Suprapubic skin (tissue), 4 donors: ENCODE measurements at regions not wholly inside any gene's neighbourhood (a gene's known extent, or its start where the extent isn't known, plus 50 kb on each side); places are given as distances from the start of the nearest gene placed in this dataset.
"Not testable (repeated sequence)": the region's sequence is repeated elsewhere in the genome, so short reads cannot be mapped to it uniquely, and the experiment has no call there.

Experiments
- DNase-seq, 2 donors: peaks; one replicate each; pipeline ENCODE4 v3.0.0-alpha.2; 2019; ENCODE audit warnings: low spot score in 2 of 2
- H3K27ac ChIP-seq: fragments of 200-600 bp; sonication (generic); one replicate; pipeline ENCODE4 v1.5.1; 2019
- H3K27me3 ChIP-seq: fragments of 200-600 bp; sonication (generic); one replicate; pipeline ENCODE4 v1.5.1; 2019
- H3K36me3 ChIP-seq: fragments of 200-600 bp; sonication (generic); one replicate; pipeline ENCODE4 v1.5.1; 2019
- H3K4me1 ChIP-seq: fragments of 200-600 bp; sonication (generic); one replicate; pipeline ENCODE4 v1.5.1; 2019
- H3K4me3 ChIP-seq: fragments of 200-600 bp; sonication (generic); one replicate; pipeline ENCODE4 v1.5.1; 2019; ENCODE audit warnings: mild to moderate bottlenecking
- H3K9me3 ChIP-seq: fragments of 200-600 bp; sonication (generic); one replicate; pipeline ENCODE4 v1.5.1; 2019
- CTCF ChIP-seq, 2 donors: fragments of 200-600 bp in 1 of 2; fragments of 450-650 bp in 1 of 2; sonication (generic) in 1 of 2; IDR thresholded peaks; one replicate each; pipeline ENCODE4 v1.5.1; 2016 to 2019; ENCODE audit warnings: antibody characterized with exemption in 2 of 2, mild to moderate bottlenecking in 1 of 2, moderate library complexity in 1 of 2
- EP300 ChIP-seq: sonication (generic); formaldehyde crosslinking; IDR thresholded peaks from one replicate; pipeline ENCODE4 v1.6.1; 2017; ENCODE audit warnings: antibody characterized with exemption
- POLR2A ChIP-seq, 2 donors: fragments of 450-650 bp; IDR thresholded peaks; one replicate each; pipeline ENCODE4 v1.6.1; 2017; ENCODE audit warnings: antibody characterized with exemption in 2 of 2, mild to moderate bottlenecking in 2 of 2, moderate library complexity in 2 of 2
- POLR2AphosphoS5 ChIP-seq, 3 donors: sonication (generic); formaldehyde crosslinking; IDR thresholded peaks; one replicate each; pipeline ENCODE4 v1.6.1; 2017; ENCODE audit warnings: antibody characterized with exemption in 3 of 3
- WGBS: methylation state at CpG from one replicate; pipeline ENCODE4 v1.1.5; 2018; 5-methylcytosine and 5-hydroxymethylcytosine counted together

- H3K4me1 ChIP-seq, result no peaks in the 10 kb centered on the region
- DNase-seq, result no peak
- 85% methylated on average over 5 of the region's 5 CpGs for WGBS
- no peaks in the 10 kb centered on the region for H3K27me3 ChIP-seq
- no peak for TF ChIP-seq POLR2AphosphoS5 (IDR thresholded peaks at IDR 0.05)
- no peak for TF ChIP-seq EP300
- TF ChIP-seq POLR2A (IDR thresholded peaks at IDR 0.05), result no peak
- no peak for TF ChIP-seq CTCF (IDR thresholded peaks at IDR 0.05)
- H3K36me3 ChIP-seq, result no peaks in the 10 kb centered on the region
- no peaks in the 10 kb centered on the region for H3K9me3 ChIP-seq
- no peak overlapping the region for H3K27ac ChIP-seq
- no peak overlapping the region for H3K4me3 ChIP-seq
Observed at GRCh38 chr16:47873434-47873833, 282.4 kb downstream of the ABCC12 start.

DNA sequence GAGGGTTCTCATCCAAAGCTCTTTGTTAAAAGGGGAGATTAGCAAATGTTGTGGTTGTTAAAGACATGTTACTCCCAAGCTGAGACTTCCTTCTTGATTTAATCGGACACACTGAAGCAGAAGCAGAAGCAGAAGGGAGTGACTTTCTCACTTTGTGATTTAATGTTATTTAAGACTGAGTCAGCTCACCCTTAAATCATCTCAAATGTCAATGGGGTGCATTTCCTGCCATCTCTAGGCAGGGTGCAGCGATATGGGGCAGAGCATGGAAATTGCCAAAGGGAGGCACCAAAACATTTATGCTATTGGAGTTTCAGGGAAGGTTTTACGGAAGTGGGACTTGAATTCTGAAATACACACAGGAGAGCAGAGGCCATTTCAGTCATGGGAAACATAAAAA lies 283.6 kb downstream of the ABCC12 start:
- WGBS, result 43% methylated on average over 3 of the region's 3 CpGs
- TF ChIP-seq CTCF (IDR thresholded peaks at IDR 0.05), result no peak
- no peak for TF ChIP-seq POLR2AphosphoS5 (IDR thresholded peaks at IDR 0.05)
- TF ChIP-seq POLR2A (IDR thresholded peaks at IDR 0.05), result no peak
- no peak for TF ChIP-seq EP300
- DNase-seq, result no peak

GRCh38 chr16:47866423-47866822 lies 289.4 kb downstream of the ABCC12 start:
- TF ChIP-seq CTCF (IDR thresholded peaks at IDR 0.05), result no peak
- TF ChIP-seq POLR2AphosphoS5 (IDR thresholded peaks at IDR 0.05), result no peak
- no peak for TF ChIP-seq EP300
- TF ChIP-seq POLR2A (IDR thresholded peaks at IDR 0.05), result no peak
- Histone ChIP-seq H3K9me3 (no peaks in the 10 kb centered on the region), H3K4me3 (no peak overlapping the region), H3K36me3 (no peaks in the 10 kb centered on the region), H3K4me1 (no peaks in the 10 kb centered on the region), H3K27ac (no peak overlapping the region), H3K27me3 (no peaks in the 10 kb centered on the region)
- DNase-seq, result no peak
- WGBS, result 54% methylated on average over 4 of the region's 4 CpGs

More for the DNA sequence above, 283.6 kb downstream of the ABCC12 start:
- H3K4me1 ChIP-seq, result no peaks in the 10 kb centered on the region
- H3K4me3 ChIP-seq, result no peak overlapping the region
- H3K27ac ChIP-seq, result no peak overlapping the region
- no peaks in the 10 kb centered on the region for H3K27me3 ChIP-seq
- no peaks in the 10 kb centered on the region for H3K9me3 ChIP-seq
- no peaks in the 10 kb centered on the region for H3K36me3 ChIP-seq

DNA sequence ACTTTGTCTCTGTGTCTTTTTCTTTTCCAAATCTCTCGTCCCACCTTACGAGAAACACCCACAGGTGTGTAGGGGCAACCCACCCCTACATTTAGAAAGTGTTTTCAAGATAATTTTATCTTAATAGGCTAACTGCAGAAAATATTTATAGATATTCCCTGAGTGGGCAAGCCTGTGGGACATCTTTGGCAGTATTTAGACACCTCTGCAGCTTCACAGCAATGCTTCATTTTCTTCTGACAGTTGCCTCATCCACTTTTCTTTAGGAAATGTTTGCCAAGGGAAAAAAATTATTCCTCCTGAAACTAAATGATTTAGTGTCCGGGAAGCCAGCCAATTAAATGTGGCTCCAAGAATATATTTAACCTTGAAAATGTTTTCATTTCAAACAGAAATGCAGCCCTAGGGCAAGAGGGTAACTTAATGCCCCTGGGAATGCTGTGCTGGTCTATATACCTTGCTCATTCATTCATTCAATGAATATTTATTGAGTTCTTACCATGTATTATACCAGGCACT lies 290.4 kb downstream of the ABCC12 start:
- H3K27ac ChIP-seq, result no peak overlapping the region
- WGBS, result 47% methylated on average over 3 of the region's 3 CpGs
- H3K9me3 ChIP-seq, result no peaks in the 10 kb centered on the region
- no peak for DNase-seq
- no peaks in the 10 kb centered on the region for H3K36me3 ChIP-seq
- no peak overlapping the region for H3K4me3 ChIP-seq
- TF ChIP-seq CTCF (IDR thresholded peaks at IDR 0.05), result no peak
- TF ChIP-seq POLR2A (IDR thresholded peaks at IDR 0.05), result no peak
- TF ChIP-seq EP300, result no peak
- TF ChIP-seq POLR2AphosphoS5 (IDR thresholded peaks at IDR 0.05), result no peak
- H3K27me3 ChIP-seq, result no peaks in the 10 kb centered on the region
- H3K4me1 ChIP-seq, result no peaks in the 10 kb centered on the region

GRCh38 chr16:47864262-47864661 lies 291.5 kb downstream of the ABCC12 start:
- not testable (repeated sequence) for H3K36me3 ChIP-seq

DNA sequence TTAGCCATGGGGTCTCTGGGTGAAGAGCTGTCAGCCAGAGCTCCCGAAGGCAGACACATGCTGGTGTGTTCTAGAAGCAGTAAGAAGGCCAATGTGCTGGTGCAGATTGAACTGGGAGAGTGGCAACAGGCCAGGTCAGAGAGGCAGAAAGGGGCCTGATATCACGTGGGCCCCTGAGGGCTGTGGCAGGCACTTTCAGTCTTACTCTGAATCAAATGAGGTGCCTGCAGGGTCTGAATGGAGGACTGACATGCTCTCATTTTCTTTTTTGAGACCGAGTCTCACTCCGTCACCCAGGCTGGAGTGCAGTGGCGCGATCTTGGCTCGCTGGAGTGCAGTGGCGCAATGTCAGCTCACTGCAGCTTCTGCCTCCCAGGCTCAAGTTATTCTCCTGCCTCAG lies 293.8 kb downstream of the ABCC12 start:
- Histone ChIP-seq H3K27ac (no peak overlapping the region), H3K4me1 (peaks cover 6% of the 10 kb centered on the region), H3K36me3 (no peaks in the 10 kb centered on the region), H3K4me3 (no peak overlapping the region), H3K27me3 (no peaks in the 10 kb centered on the region), H3K9me3 (no peaks in the 10 kb centered on the region)
- WGBS, result 88% methylated on average over 8 of the region's 8 CpGs
- DNase-seq, result no peak
- no peak for TF ChIP-seq EP300
- TF ChIP-seq POLR2AphosphoS5 (IDR thresholded peaks at IDR 0.05), result no peak
- no peak for TF ChIP-seq POLR2A (IDR thresholded peaks at IDR 0.05)
- no peak for TF ChIP-seq CTCF (IDR thresholded peaks at IDR 0.05)

More at GRCh38 chr16:47864262-47864661, 291.5 kb downstream of the ABCC12 start:
- not testable (repeated sequence) for DNase-seq, H3K4me3 ChIP-seq, H3K27me3 ChIP-seq, H3K9me3 ChIP-seq, H3K27ac ChIP-seq, H3K4me1 ChIP-seq
- WGBS, result 43% methylated on average over 5 of the region's 6 CpGs
